Erythroblast (primary cell): ENCODE measurements at regions not wholly inside any gene's neighbourhood (a gene's known extent, or its start where the extent isn't known, plus 50 kb on each side); places are given as distances from the start of the nearest gene placed in this dataset.

ENCODE experiments used
- DNase-seq, 2 experiments: peaks; one replicate each; lab custom pipeline; 2025; lab: John Stamatoyannopoulos, UW
- GATA1 ChIP-seq: IDR thresholded peaks from 2 replicates; pipeline ENCODE4 v1.6.1; 2011; ENCODE audit warnings: low read depth, mild to moderate bottlenecking, control low read depth, low read length, moderate library complexity
- POLR2A ChIP-seq: IDR thresholded peaks from 2 replicates; pipeline ENCODE4 v1.6.1; 2011; ENCODE audit warnings: mild to moderate bottlenecking, low read length

DNA sequence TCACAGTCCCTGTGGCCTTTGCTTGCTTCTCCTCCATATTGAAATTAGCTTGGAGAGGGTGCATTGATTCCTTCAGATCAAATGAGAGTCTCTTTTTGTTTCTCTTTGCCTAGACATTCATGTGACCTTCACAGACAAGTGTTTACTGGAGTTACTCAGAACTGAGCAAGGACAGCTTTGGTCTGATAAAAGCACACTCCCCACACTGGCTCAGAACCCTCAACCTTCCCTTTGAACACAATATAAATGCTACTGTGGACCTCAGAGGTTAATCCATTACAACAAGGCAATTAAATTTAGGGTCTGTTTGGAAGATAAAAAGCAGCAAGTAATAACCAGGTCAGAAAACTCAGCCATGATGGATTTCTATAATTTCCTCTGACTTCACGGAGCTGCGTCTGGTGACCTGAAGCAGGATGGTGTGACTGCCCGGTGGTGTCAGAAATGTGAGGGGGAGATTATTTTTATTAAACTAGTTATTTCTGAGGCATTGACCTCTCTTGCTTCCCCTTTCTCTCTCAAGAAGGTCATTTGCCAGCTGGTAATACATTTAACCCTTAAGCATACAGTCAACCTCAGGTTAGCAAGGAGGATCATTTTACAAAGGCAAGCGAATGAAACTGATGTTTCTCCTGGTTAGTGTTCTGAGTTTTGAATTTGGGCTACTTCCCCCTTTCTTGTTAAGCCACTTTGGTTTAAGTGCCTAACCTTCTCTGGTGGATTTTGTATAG lies 208.2 kb downstream of the CLIC5 start:
- no peak for DNase-seq

DNA sequence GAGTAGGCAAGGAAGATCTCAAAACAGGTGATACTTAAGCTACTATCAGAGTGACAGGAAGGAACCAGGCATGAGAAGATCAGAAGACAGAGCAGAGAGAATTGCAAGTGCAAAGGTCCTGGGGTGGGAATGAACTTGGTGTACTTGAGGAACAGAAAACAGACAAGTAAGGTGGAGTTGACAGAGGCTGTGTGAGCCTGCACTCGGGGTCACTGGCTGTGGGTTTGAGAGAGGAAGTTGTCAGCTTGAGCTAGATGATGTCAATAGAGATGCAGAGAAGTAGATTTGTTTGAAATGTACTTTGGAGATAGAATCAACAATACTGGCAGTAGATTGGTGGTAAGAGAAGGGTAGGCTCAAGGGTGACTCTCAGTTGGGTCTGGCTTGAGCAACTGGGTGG lies 209.5 kb downstream of the CLIC5 start:
- TF ChIP-seq POLR2A (no peak), GATA1 (no peak)
- no peak for DNase-seq

More for the DNA sequence above, 208.2 kb downstream of the CLIC5 start:
- TF ChIP-seq GATA1 = no peak
- TF ChIP-seq POLR2A = no peak

DNA sequence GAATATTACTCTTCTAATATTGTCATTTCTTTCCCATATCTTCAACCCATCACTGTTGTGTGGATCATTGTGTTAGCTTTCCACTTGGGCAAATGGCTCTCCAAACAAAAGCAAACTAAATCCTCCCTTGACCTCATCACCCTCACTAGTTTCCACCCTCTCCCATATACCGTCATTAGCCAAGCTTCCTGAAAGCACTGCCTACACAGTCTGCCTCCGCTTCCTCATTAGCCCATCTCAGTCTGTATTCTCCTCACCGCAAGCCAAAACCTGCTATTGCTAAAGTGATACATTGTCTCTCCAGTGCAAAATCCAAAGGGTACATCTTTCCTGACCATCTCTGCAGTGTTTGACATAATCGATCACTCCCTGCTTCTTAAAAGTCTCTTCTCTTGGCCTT lies 212.6 kb downstream of the CLIC5 start:
- DNase-seq = no peak
- TF ChIP-seq POLR2A (no peak), GATA1 (no peak)

DNA sequence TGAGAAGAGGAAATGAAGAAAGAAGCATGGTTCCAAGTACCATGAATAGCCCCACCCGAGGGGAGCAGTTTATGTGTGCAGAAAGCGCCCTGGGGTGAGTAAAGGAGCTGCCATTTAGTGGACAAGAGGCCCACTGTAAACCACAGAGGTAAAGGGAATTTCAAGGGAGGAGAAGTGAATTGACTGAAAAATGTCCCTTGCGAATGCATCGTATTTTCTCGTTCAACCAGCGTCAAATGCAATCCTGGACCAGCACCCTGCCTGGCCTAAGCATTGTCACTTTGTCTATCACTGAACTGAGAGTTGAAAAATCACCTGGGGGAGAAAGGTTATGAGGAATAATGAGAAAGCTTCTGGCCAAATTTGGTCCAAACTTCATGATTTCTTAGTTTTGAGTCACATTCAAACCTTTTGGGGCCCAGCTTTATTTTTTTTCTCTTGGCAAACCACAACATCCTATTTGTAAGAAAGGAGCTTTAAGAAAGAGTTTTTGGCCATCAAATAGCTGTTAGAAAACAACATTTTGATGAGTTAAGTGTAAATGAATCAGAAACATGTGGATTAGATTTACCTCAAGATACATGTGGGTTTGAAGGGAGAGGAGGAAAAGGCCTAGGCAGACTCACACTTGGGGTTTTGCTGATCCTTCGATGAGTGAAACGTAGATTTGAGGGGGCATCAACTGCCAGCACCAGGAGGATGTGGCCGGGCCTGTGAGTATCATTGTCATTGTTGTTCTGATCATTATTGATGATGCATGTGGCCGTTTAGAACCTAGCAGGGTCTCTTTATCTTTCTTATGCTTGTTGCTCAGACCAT lies 214.0 kb downstream of the CLIC5 start:
- no peak for DNase-seq
- no peak for TF ChIP-seq POLR2A
- TF ChIP-seq GATA1 = no peak

DNA sequence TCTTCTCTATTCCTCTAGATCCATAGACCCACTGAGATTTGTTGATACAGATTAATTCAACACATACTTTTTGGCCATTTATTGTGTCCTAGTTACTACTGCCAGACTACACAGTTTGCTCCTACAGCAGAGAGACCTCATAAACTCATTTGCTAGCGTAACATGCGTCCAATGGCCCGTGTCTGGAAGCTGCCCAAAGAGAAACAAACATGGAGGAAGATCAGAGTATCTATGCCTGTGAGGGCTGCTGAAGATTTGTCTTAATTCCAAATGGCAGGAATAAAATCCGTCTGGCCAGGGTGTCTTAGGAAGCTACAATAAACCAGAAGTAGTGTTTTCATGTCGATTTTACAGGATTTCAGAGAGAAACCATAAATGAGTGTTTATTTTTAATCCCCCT lies 214.7 kb downstream of the CLIC5 start:
- no peak for TF ChIP-seq GATA1
- TF ChIP-seq POLR2A = no peak
- DNase-seq = no peak

DNA sequence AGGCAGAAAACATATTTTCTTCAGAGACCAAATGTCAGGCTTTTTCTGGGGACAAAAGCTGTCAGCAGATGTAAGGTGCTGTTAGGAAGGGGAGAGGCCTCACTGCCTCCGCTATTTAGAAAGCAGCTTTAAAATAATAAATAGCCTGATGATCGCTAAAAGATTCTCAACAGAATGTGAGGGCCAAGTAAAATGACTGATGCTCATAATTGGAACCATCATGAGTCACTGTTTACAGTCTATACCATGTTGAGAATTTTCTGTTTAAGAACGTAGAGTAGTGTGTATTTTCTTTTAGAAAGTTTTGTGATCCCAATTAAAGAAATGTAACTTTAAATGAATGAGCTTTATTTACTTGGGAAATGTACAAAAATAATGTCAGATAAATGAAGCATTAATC lies 220.0 kb downstream of the CLIC5 start:
- TF ChIP-seq GATA1 = no peak
- no peak for TF ChIP-seq POLR2A
- DNase-seq = no peak

DNA sequence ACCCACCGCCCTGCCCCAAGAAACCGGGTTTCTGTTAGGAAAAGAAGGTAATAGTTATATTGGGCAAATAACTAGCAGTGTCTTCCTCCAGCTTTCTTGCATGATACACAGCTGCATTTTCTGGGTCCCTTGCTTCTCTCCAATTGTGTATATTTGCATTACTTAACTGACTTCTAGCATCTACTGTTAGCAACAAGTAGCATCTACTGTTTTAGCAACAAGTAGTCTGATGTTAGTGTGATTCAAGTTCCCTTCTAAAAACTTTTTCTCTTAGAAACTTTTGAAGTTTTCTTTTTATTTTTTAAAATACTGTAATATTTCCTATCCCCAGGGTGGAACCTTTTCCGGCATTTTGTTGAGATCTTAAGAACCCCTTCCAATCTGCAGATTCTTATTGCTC lies 221.2 kb downstream of the CLIC5 start:
- no peak for TF ChIP-seq GATA1
- no peak for TF ChIP-seq POLR2A
- DNase-seq = no peak

DNA sequence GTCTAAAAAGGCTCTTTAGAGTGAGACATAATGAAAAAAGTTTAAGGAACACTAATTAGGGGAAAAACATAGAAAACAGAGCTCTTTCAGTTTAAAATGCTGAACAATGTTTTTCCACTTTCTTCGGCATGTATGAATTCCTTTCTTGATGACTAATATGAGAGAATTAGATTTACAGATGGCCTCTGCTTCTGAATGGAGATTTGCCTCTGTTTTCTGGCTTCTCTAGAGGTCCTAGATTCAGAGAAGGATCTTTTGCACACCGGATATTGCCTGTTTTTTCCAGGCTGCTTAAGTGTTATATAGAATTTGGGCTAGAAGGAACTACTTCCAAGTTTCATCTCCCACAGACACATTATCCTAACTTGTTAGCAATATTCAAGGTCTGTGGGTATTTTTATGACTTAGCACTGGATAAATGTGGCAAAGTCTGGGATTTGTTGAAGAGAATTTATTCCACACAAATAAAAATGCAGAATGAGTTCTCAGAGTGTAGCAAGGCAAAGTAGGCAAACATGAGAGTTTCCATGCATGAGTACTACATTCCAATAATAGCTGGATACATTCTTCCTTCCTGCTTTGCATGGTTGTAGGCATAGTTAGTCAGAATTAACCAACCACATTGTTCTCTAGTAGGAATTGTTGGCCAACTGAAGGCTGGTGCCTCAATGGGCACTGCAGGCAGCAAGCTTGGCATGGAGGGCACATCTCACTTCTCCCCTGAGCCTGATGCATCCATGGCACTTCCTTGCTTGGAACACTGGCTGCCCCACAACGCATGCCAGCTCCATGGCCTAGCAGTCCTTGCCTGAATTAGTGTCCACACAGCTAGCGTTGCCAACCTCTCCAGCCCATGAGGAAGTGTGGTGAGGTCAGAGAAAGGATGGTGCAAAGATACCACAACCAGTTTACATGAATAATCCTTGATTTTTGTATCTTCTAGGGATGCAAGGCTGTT lies 224.2 kb downstream of the CLIC5 start:
- no peak for DNase-seq
- TF ChIP-seq POLR2A (no peak), GATA1 (no peak)

DNA sequence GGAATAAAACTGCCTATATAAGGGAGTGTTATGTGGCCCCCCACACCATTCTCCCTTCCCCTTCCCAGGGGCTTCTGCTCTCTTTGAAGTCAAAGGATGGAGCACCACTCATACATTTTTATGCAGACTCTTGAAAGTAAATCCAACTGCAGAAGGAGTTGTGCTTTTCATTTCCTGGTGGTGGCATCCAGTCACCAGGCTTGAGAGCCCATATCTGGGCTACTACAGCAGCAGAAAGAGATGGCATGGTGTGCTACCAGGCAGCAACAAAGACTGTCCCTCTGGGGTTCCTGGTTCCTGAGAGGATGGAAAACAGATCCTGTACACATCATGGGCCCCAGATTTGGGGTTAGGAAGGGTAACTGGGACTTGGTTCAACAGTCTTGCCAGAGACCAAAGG lies 226.4 kb downstream of the CLIC5 start:
- DNase-seq = no peak
- TF ChIP-seq POLR2A (no peak), GATA1 (no peak)

DNA sequence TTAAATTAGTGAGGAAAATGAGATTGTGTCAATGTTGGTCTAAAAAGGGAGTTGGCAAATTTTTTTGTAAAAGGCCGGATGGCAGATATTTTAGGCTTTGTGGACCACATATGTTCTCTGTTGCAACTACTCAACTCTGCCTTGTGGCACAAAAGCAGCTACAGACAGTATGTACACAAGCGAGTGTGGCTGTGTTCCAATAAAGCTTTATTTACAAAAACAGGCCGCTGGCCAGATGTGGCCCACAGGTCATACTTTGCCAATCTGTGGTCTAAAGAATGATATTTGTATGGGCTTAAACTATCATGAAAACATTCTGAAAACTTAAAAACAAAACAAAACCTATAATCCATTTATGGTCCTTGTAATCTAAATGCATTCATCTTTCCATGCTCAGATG lies 228.3 kb downstream of the CLIC5 start:
- DNase-seq = no peak
- TF ChIP-seq GATA1 (no peak), POLR2A (no peak)

DNA sequence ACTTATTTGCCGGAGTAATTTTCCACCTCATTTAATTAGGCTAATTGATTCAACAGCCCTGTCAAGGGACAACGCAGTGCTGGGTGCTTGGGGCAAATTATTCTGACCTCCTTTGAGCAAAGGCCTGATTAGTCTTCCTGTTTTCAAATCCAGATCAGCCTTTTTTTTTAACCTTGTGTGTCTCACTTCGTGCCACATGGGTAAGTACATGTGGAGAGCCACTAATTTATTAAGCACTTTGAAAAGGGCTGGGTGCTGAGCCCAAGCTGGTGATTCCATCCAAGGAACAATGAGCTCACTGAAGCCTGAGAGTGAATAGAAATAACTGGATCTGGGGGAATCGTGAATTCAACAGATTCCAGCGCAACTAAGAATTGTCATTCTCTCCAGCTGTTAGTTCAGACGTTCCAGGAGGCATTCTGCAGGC lies 229.3 kb downstream of the CLIC5 start:
- DNase-seq = no peak

DNA sequence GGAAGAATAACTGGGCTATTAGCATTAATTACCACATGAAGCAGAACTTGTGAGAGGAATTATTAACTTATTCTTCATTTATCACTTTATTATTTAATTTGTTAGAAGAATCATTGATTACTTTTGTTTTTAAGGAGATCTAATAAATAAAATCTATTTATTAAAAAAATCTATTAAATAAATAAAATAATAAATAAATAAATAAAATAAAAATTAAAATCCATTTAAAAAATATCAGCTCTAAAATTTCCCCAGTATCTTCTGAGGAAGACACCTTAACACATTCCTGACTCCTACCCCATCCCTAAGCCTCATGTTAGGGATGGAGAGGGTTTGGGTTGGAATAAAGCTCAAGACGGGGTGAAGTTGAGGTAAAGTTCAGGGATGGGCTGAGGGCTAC lies 231.4 kb downstream of the CLIC5 start:
- no peak for DNase-seq
- TF ChIP-seq POLR2A = no peak

More for the DNA sequence above, 229.3 kb downstream of the CLIC5 start:
- TF ChIP-seq GATA1 = no peak
- TF ChIP-seq POLR2A = no peak

DNA sequence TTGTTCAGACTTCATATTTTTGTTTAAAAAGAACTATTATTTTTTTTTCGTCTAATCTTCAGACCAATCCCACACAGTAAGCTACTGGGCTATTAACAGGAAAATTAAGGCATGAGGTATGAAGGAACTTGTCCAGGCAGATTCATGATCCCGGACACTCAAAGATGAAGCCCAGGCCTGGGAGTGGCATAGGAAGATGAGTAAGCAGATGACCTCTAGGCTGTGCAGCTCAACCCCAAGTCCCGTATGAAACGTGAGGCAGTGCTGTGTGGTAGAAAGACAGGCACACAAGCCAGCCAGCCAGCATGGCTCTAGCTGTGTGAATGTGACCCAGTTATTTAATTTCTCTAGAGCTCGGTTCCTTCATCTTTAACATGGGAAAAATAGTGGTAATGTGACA lies 231.9 kb downstream of the CLIC5 start:
- TF ChIP-seq GATA1 (no peak), POLR2A (no peak)
- no peak for DNase-seq

DNA sequence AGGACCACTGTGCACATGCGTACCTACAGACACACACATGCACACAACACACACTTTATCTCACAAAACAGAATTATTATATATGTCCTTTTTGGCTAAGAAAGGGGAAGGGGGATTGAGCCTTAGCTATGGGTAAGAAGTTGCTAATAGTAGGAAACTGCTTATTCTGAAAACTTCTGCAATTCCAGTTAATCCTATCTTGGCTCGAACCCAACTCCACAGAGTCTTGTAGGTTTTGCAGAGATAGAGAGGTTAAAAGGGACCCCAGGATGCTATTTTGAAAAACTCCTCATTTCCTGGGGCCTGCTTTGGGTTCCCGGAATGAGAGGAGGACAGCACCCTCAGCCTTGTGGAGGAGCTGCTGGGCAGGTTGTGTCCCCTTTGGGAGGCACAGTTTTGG lies 233.8 kb downstream of the CLIC5 start:
- TF ChIP-seq GATA1 = no peak
- TF ChIP-seq POLR2A = no peak
- no peak for DNase-seq

DNA sequence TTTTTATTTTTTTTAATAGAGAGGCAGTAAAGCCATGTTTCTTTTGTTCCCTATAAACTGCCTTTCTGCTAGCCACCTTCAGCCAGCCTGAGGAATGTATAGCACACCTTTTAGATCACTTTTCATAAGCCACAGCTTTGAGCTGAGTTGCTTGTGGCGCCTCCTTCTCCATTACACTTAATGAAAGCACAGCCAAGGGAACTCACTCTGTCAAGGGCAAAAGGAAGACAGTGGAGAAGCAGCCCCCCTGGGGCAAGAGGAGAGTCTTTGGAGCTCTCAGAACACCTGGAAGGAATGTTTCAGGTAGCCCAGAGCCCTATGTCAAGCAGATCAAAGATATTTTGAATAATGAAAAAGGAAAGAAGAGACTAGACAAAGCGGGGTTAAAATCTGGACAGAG lies 235.1 kb downstream of the CLIC5 start:
- no peak for DNase-seq
- TF ChIP-seq POLR2A = no peak
- no peak for TF ChIP-seq GATA1
